ENCODE measurements at regions not wholly inside any gene's neighbourhood (a gene's known extent, or its start where the extent isn't known, plus 50 kb on each side); places are given as distances from the start of the nearest gene placed in this dataset.

DNA sequence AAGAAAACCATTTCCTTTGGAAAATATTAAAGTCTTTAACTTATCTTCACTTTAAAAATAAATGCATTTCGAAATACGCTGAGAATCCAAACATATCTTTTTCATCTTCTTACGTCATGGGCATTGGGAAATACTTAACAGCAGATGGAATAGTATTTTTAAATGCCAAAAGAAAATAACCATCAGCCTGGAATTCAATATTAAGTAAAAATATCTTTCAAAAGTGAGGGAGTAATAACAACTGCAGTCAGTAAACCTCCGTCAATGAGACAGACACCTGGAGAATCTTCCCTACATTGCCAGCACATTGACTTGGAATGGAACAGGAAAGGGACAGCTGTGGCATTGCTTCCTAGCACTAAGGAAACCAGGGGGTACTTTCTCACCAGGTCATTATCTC lies 290.4 kb upstream of the TNP1 start (continued):
- TF ChIP-seq PRDM4 (CRISPR knock-in tag; IDR thresholded peaks at IDR 0.05; ENCODE audit: borderline replicate concordance) (no peak), ZNF136 (CRISPR knock-in tag; IDR thresholded peaks at IDR 0.05; ENCODE audit: low read depth) (no peak), NFE2L2 (IDR thresholded peaks at IDR 0.05; ENCODE audit: low read length) (no peak), MYPOP (CRISPR knock-in tag; IDR thresholded peaks at IDR 0.05) (no peak)

- intact Hi-C loops (cut with micrococcal nuclease; ENCODE audit: unreplicated experiment): loop anchor here (10.0 kb wide), 1 partner anchor 566 kb away; no protein-coding TSS in a partner anchor
- Histone ChIP-seq H2AFZ (ENCODE audit: low read length) (no peak overlapping the region), H4K20me1 (ENCODE audit: insufficient read depth, low read length) (no peaks in the 10 kb centered on the region), H3K36me3 (replicated peaks in 1 of 2; ENCODE audit: control insufficient read depth in 1 of 2, insufficient read depth in 2 of 2, low read length in 2 of 2) (no peaks in the 10 kb centered on the region), H3K9me3 (ENCODE audit: low read length) (no peaks in the 10 kb centered on the region), H3K4me1 (ENCODE audit: insufficient read depth, low read length) (no peaks in the 10 kb centered on the region), H3K27ac (ENCODE audit: extremely low read length, insufficient read depth, low read length) (no peak overlapping the region), H3K27me3 (ENCODE audit: control insufficient read depth in 1 of 2, insufficient read depth in 2 of 2, low read length in 2 of 2) (peaks cover 0 to 13% of the 10 kb centered on the region in 2 experiments; a peak in 2 of 5 replicates), H3K4me2 (ENCODE audit: low read depth, low read length) (no peak overlapping the region), H3K79me2 (ENCODE audit: insufficient read depth, low read length) (no peaks in the 10 kb centered on the region), H3K4me3 (replicated peaks in 1 of 3; ENCODE audit: insufficient read depth in 1 of 3, low read depth in 2 of 3, low read length in 3 of 3) (no peak overlapping the region), H3K9ac (ENCODE audit: insufficient read depth, low read depth, low read length) (no peak overlapping the region)
- ChIA-PET POLR2A (no interaction called here), CTCF (ENCODE audit: low intra/inter-chr PET ratio, low total read pairs) (no interaction called here)
- DNase-seq (ENCODE audit: low spot score) (no peak), FAIRE-seq (no peak), ATAC-seq (no peak)
- BruUV-seq (replicated peaks): no TSS peak
- WGBS (ENCODE audit: low lambda C conversion rate): 34% methylated on average over 4 of the region's 4 CpGs
- in situ Hi-C loops (cut with HindIII; ENCODE audit: extremely low pct_ligation_motif_present, low pct_unique_long_range_greater_than_20kb): loop anchor here (5.0 kb wide), 1 partner anchor 457 kb away; no protein-coding TSS in a partner anchor
- TF ChIP-seq ATAD3A (CRISPR knock-in tag; IDR thresholded peaks at IDR 0.05) (no peak), SMARCC2 (IDR thresholded peaks at IDR 0.05) (no peak), ZBTB1 (CRISPR knock-in tag; IDR thresholded peaks at IDR 0.05; ENCODE audit: borderline replicate concordance) (no peak), JUNB (CRISPR knock-in tag; IDR thresholded peaks at IDR 0.05; ENCODE audit: borderline replicate concordance) (no peak), KMT2B (CRISPR knock-in tag; IDR thresholded peaks at IDR 0.05) (no peak), ZNF282 (IDR thresholded peaks at IDR 0.05; ENCODE audit: partially characterized antibody) (no peak), ZZZ3 (CRISPR knock-in tag; IDR thresholded peaks at IDR 0.05; ENCODE audit: borderline replicate concordance) (no peak), SNAI1 (CRISPR knock-in tag; IDR thresholded peaks at IDR 0.05; ENCODE audit: borderline replicate concordance) (no peak), PAWR (CRISPR knock-in tag; IDR thresholded peaks at IDR 0.05; ENCODE audit: borderline replicate concordance) (no peak), ZNF350 (CRISPR knock-in tag; IDR thresholded peaks at IDR 0.05; ENCODE audit: borderline replicate concordance, low read depth) (no peak), ZNF776 (CRISPR knock-in tag; IDR thresholded peaks at IDR 0.05) (no peak), ZBTB34 (CRISPR knock-in tag; IDR thresholded peaks at IDR 0.05) (no peak), KDM3A (CRISPR knock-in tag; IDR thresholded peaks at IDR 0.05; ENCODE audit: low read depth) (no peak), ZBTB26 (CRISPR knock-in tag; IDR thresholded peaks at IDR 0.05; ENCODE audit: borderline replicate concordance) (no peak)
Observed at GRCh38 chr2:217149087-217149660, 289.3 kb upstream of the TNP1 start.
